ENCODE measurements at regions not wholly inside any gene's neighbourhood (a gene's known extent, or its start where the extent isn't known, plus 50 kb on each side); places are given as distances from the start of the nearest gene placed in this dataset.

GRCh38 chr4:19009881-19010280 is 988.3 kb upstream of the LCORL start:
- TF ChIP-seq CTCF (IDR thresholded peaks at IDR 0.05) = no peak
- no peak for TF ChIP-seq POLR2A (IDR thresholded peaks at IDR 0.05)

Measured in adrenal gland (tissue), 5 donors.